ENCODE measurements at regions not wholly inside any gene's neighbourhood (a gene's known extent, or its start where the extent isn't known, plus 50 kb on each side); places are given as distances from the start of the nearest gene placed in this dataset.

- no peak overlapping the region for H3K27ac ChIP-seq
- no peak for TF ChIP-seq CTCF (conservative IDR thresholded peaks at IDR 0.05)
These were observed 230.2 kb upstream of the DAPK1 start for GRCh38 chr9:87267251-87268070.

- peak overlapping the region; percentile 23; the same call in 1 of the 2 replicates for H3K27ac ChIP-seq
- TF ChIP-seq CTCF (conservative IDR thresholded peaks at IDR 0.05) = no peak
These were observed 228.1 kb upstream of the DAPK1 start for GRCh38 chr9:87269296-87270176.

GRCh38 chr9:87270221-87270847 lies 227.3 kb upstream of the DAPK1 start:
- peak overlapping the region; percentile 23; the same call in 1 of the 2 replicates for H3K27ac ChIP-seq

GRCh38 chr9:87270848-87271234 lies 226.8 kb upstream of the DAPK1 start:
- no peak overlapping the region; the same call in 1 of the 2 replicates for H3K27ac ChIP-seq
- TF ChIP-seq CTCF (conservative IDR thresholded peaks at IDR 0.05) = no peak

More at GRCh38 chr9:87270221-87270847, 227.3 kb upstream of the DAPK1 start:
- TF ChIP-seq CTCF (conservative IDR thresholded peaks at IDR 0.05) = no peak

GRCh38 chr9:87271696-87272477 lies 225.8 kb upstream of the DAPK1 start:
- H3K27ac ChIP-seq = no peak overlapping the region
- TF ChIP-seq CTCF (conservative IDR thresholded peaks at IDR 0.05) = no peak

GRCh38 chr9:87275047-87275725 lies 222.5 kb upstream of the DAPK1 start:
- no peak overlapping the region for H3K27ac ChIP-seq
- TF ChIP-seq CTCF (conservative IDR thresholded peaks at IDR 0.05) = no peak

Measured in VCaP (cell line).